ENCODE measurements at regions not wholly inside any gene's neighbourhood (a gene's known extent, or its start where the extent isn't known, plus 50 kb on each side); places are given as distances from the start of the nearest gene placed in this dataset.

- ATAC-seq, result no peak
- TF ChIP-seq PPARA (CRISPR knock-in tag; IDR thresholded peaks at IDR 0.05; ENCODE audit: borderline replicate concordance) (no peak), ZC3H10 (CRISPR knock-in tag; IDR thresholded peaks at IDR 0.05) (no peak), TSHZ2 (CRISPR knock-in tag; IDR thresholded peaks at IDR 0.05) (no peak), OSR1 (CRISPR knock-in tag; IDR thresholded peaks at IDR 0.05) (no peak), ZNF8 (CRISPR knock-in tag; IDR thresholded peaks at IDR 0.05) (no peak), BACH2 (CRISPR knock-in tag; IDR thresholded peaks at IDR 0.05; ENCODE audit: borderline replicate concordance) (no peak), CSDC2 (CRISPR knock-in tag; IDR thresholded peaks at IDR 0.05) (no peak), ZFP30 (CRISPR knock-in tag; IDR thresholded peaks at IDR 0.05) (no peak), CSRNP3 (CRISPR knock-in tag; IDR thresholded peaks at IDR 0.05) (no peak), ARNTL (CRISPR knock-in tag; IDR thresholded peaks at IDR 0.05; ENCODE audit: borderline replicate concordance, low read depth) (no peak), TOX (CRISPR knock-in tag; IDR thresholded peaks at IDR 0.05; ENCODE audit: borderline replicate concordance) (no peak)
Observed at GRCh38 chr1:94723894-94724293, 96.3 kb upstream of the SLC44A3 start.

- ATAC-seq, result no peak
- no peak for TF ChIP-seq CSDC2 (CRISPR knock-in tag; IDR thresholded peaks at IDR 0.05)
Observed at GRCh38 chr1:94723463-94723862, 96.7 kb upstream of the SLC44A3 start.

GRCh38 chr1:94722181-94722580, 98.0 kb upstream of the SLC44A3 start:
- TF ChIP-seq ISL1 (CRISPR knock-in tag; IDR thresholded peaks at IDR 0.05) (no peak), TSHZ2 (CRISPR knock-in tag; IDR thresholded peaks at IDR 0.05) (no peak), ARNTL (CRISPR knock-in tag; IDR thresholded peaks at IDR 0.05; ENCODE audit: borderline replicate concordance, low read depth) (no peak), GLIS3 (CRISPR knock-in tag; IDR thresholded peaks at IDR 0.05) (no peak), ZNF8 (CRISPR knock-in tag; IDR thresholded peaks at IDR 0.05) (no peak), ESRRG (CRISPR knock-in tag; IDR thresholded peaks at IDR 0.05) (no peak), PPARA (CRISPR knock-in tag; IDR thresholded peaks at IDR 0.05; ENCODE audit: borderline replicate concordance) (no peak), ZC3H10 (CRISPR knock-in tag; IDR thresholded peaks at IDR 0.05) (no peak), SNAI2 (CRISPR knock-in tag; IDR thresholded peaks at IDR 0.05) (no peak), TOX (CRISPR knock-in tag; IDR thresholded peaks at IDR 0.05; ENCODE audit: borderline replicate concordance) (no peak), CSRNP3 (CRISPR knock-in tag; IDR thresholded peaks at IDR 0.05) (no peak)
- TF ChIP-seq, protein P1, sequence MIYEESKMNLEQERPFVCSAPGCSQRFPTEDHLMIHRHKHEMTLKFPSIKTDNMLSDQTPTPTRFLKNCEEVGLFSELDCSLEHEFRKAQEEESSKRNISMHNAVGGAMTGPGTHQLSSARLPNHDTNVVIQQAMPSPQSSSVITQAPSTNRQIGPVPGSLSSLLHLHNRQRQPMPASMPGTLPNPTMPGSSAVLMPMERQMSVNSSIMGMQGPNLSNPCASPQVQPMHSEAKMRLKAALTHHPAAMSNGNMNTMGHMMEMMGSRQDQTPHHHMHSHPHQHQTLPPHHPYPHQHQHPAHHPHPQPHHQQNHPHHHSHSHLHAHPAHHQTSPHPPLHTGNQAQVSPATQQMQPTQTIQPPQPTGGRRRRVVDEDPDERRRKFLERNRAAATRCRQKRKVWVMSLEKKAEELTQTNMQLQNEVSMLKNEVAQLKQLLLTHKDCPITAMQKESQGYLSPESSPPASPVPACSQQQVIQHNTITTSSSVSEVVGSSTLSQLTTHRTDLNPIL (CRISPR knock-in tag; IDR thresholded peaks at IDR 0.05; ENCODE audit: low read depth), result no peak
- no peak for ATAC-seq

DNA sequence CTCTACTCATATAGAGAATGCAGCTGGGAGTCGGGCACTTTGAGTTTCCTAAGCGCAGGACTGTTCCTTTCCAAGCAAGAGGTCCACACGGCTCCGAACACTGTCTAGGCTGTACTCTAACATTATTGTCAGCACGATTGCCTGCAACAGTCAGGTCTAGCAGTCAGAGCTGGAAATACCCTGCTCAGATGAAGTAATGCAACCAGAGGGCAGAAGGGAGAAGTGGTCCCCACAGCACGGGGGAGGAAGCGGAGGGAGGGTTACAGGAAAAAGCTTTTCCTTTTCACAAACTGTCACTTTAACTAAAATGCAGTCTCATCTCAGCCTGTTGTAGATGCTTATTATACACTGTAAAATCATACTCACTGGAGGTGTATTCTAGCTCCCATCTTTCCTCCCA, 98.9 kb upstream of the SLC44A3 start:
- no peak for ATAC-seq
- TF ChIP-seq CSDC2 (CRISPR knock-in tag; IDR thresholded peaks at IDR 0.05) (no peak), ZFP30 (CRISPR knock-in tag; IDR thresholded peaks at IDR 0.05) (no peak), ISL1 (CRISPR knock-in tag; IDR thresholded peaks at IDR 0.05) (no peak), RARB (CRISPR knock-in tag; IDR thresholded peaks at IDR 0.05) (no peak), TOX (CRISPR knock-in tag; IDR thresholded peaks at IDR 0.05; ENCODE audit: borderline replicate concordance) (no peak), ZNF565 (CRISPR knock-in tag; conservative IDR thresholded peaks at IDR 0.05; ENCODE audit: low read depth) (no peak), ESRRG (CRISPR knock-in tag; IDR thresholded peaks at IDR 0.05) (no peak), GLIS3 (CRISPR knock-in tag; IDR thresholded peaks at IDR 0.05) (no peak), ZFP3 (CRISPR knock-in tag; IDR thresholded peaks at IDR 0.05) (no peak)
- TF ChIP-seq, protein P1 (CRISPR knock-in tag; IDR thresholded peaks at IDR 0.05; ENCODE audit: low read depth), result no peak
